Muscle layer of duodenum (tissue), 2 donors: ENCODE measurements at regions not wholly inside any gene's neighbourhood (a gene's known extent, or its start where the extent isn't known, plus 50 kb on each side); places are given as distances from the start of the nearest gene placed in this dataset.
A peak's percentile ranks its signal among the peaks of the same experiment; 100 is the strongest.

Experiments used
- H3K27ac ChIP-seq: one replicate; pipeline ENCODE4 v1.7.0; 2013; ENCODE audit warnings: mild to moderate bottlenecking, low read length
- H3K27me3 ChIP-seq: one replicate; pipeline ENCODE4 v1.7.0; 2013; ENCODE audit warnings: low read depth, mild to moderate bottlenecking, control low read depth, low read length
- H3K36me3 ChIP-seq, 2 donors: one replicate each; pipeline ENCODE4 v1.7.0; 2013; ENCODE audit warnings: low read length in 2 of 2, control low read depth in 1 of 2, mild to moderate bottlenecking in 1 of 2; ENCODE audit not compliant: insufficient read depth in 2 of 2, control insufficient read depth in 1 of 2
- H3K4me1 ChIP-seq, 2 donors: one replicate each; pipeline ENCODE4 v1.7.0; 2013; ENCODE audit warnings: low read length in 2 of 2, mild to moderate bottlenecking in 2 of 2, control low read depth in 1 of 2, moderate library complexity in 1 of 2; ENCODE audit not compliant: insufficient read depth in 2 of 2, control insufficient read depth in 1 of 2
- H3K4me3 ChIP-seq, 2 donors: one replicate each; pipeline ENCODE4 v1.7.0; 2013; ENCODE audit warnings: low read length in 2 of 2, low read depth in 1 of 2, mild to moderate bottlenecking in 1 of 2
- H3K9me3 ChIP-seq, 2 donors: one replicate each; pipeline ENCODE4 v1.7.0; 2013; ENCODE audit warnings: low read length in 2 of 2, control low read depth in 1 of 2, mild to moderate bottlenecking in 1 of 2; ENCODE audit not compliant: control insufficient read depth in 1 of 2
- donor health status: healthy.

DNA sequence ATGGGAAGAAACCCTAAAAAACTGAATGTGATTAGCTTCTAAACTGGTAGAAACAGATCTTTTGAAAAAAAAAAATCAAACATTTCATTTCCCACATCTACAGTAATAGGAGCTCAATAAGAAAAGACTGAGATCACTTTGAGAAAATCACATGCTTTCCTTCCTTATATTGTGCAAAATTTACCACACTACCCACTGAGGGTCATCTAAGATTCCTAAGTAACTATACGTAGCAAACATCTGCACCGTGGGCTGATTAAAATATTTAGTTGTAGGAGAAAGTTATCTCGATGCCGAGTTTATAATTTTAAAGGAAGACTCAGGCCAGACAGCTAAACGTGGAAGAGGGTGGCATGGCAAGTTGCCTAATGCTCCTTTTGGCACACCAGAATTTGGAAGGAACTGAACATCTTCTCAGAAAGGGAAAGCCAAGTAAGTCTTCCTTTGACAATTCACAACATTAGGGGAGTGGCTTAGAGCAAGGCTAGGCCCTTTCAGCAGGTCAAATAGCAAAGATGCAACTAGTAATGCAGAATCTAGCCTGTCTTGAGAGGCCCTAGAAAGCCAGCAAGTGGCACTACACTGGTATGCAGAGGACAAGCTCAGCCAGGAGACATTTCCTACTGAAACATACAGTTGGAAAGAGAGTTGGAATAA lies 128.0 kb downstream of the TMA16 start:
- H3K36me3 ChIP-seq = no peaks in the 10 kb centered on the region
- peak overlapping the region; percentile 16 for H3K27ac ChIP-seq
- no peak overlapping the region for H3K4me3 ChIP-seq
- no peaks in the 10 kb centered on the region for H3K4me1 ChIP-seq
- no peaks in the 10 kb centered on the region for H3K9me3 ChIP-seq
- H3K27me3 ChIP-seq = no peaks in the 10 kb centered on the region

GRCh38 chr4:163623787-163624186 lies 129.3 kb downstream of the TMA16 start:
- Histone ChIP-seq H3K4me3 (no peak overlapping the region), H3K4me1 (no peaks in the 10 kb centered on the region), H3K36me3 (no peaks in the 10 kb centered on the region), H3K27ac (no peak overlapping the region), H3K27me3 (no peaks in the 10 kb centered on the region), H3K9me3 (no peaks in the 10 kb centered on the region)

- Histone ChIP-seq H3K4me3 (no peak overlapping the region), H3K27ac (no peak overlapping the region), H3K36me3 (no peaks in the 10 kb centered on the region), H3K4me1 (no peaks in the 10 kb centered on the region), H3K9me3 (no peaks in the 10 kb centered on the region), H3K27me3 (no peaks in the 10 kb centered on the region)
Measured at GRCh38 chr4:163624727-163625126, 130.2 kb downstream of the TMA16 start.

DNA sequence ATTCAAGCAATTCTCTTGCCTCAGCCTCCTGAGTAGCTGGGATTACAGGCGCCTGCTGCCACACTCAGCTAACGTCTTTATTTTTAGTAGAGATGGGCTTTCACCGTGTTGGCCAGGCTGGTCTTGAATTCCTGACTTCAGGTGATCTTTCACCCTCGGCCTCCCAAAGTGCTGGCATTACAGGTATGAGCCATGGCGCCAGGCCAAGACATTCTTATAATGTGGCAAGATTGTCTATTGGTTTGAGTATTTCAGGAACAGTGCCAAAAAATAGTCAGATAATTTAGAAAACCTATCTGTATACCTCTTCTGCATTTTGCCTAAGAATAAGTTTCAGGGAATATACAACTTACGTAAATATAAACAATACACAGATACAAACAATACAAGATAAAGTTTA lies 136.8 kb downstream of the TMA16 start:
- Histone ChIP-seq H3K27me3 (no peaks in the 10 kb centered on the region), H3K36me3 (no peaks in the 10 kb centered on the region), H3K4me3 (no peak overlapping the region), H3K9me3 (no peaks in the 10 kb centered on the region), H3K27ac (no peak overlapping the region), H3K4me1 (no peaks in the 10 kb centered on the region)

DNA sequence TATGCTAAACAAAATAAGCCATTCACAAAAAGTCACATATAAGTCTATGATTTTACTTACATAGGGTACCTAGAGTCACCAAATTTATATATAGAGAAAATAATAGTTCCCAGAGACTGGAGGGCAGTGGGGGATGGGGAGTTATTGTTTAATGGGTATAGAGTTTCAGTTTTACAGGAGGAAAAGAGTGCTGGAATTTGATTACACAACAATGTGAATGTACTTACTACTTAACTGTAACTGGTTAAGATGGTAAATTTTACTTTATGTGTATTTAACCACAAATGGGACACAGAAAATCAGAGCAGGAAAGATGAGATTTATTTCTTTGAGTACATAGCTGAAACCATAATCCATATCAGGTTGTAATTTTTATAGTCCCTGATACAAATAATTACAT lies 144.4 kb downstream of the TMA16 start:
- Histone ChIP-seq H3K9me3 (no peaks in the 10 kb centered on the region), H3K27ac (no peak overlapping the region), H3K4me1 (no peaks in the 10 kb centered on the region), H3K4me3 (no peak overlapping the region), H3K36me3 (no peaks in the 10 kb centered on the region), H3K27me3 (no peaks in the 10 kb centered on the region)

DNA sequence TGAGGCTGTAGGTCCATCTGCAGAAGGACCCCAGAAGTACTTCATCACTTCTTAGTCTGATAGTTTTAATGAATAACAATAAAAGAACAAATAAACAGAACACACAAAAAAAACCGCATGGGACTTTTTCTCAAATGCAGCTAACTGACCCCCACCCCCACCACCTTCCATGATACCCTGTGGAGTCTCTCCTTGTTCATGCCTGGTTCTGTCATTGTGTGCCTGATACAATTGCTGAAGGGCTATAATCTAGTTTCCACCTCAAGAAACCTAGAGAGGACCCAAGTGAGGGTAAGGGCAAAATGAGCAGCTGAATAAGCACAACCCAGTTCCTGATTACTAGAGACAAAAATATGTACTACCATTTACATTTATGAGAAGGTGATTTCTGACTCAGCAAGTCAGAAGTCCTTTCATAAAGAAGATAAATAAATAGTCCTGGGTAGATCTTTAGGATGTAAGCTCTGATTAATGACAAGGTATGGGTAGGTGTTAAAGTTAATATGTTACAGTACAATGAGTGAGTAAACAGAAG lies 155.1 kb downstream of the TMA16 start:
- H3K4me1 ChIP-seq = no peaks in the 10 kb centered on the region
- no peaks in the 10 kb centered on the region for H3K36me3 ChIP-seq
- no peak overlapping the region for H3K4me3 ChIP-seq
- no peak overlapping the region for H3K27ac ChIP-seq
- H3K27me3 ChIP-seq = no peaks in the 10 kb centered on the region
- H3K9me3 ChIP-seq = peaks cover 6 to 13% of the 10 kb centered on the region in 2 donors

- Histone ChIP-seq H3K4me1 (no peaks in the 10 kb centered on the region), H3K4me3 (no peak overlapping the region), H3K36me3 (no peaks in the 10 kb centered on the region), H3K27me3 (no peaks in the 10 kb centered on the region), H3K27ac (no peak overlapping the region), H3K9me3 (peaks cover 0 to 4% of the 10 kb centered on the region in 2 donors)
Measured at GRCh38 chr4:163651761-163652160, 157.3 kb downstream of the TMA16 start.

- Histone ChIP-seq H3K27ac (no peak overlapping the region), H3K4me1 (no peaks in the 10 kb centered on the region), H3K4me3 (no peak overlapping the region), H3K27me3 (no peaks in the 10 kb centered on the region), H3K36me3 (no peaks in the 10 kb centered on the region), H3K9me3 (peaks cover 0 to 4% of the 10 kb centered on the region in 2 donors)
Measured at GRCh38 chr4:163654621-163655020, 160.1 kb downstream of the TMA16 start.

DNA sequence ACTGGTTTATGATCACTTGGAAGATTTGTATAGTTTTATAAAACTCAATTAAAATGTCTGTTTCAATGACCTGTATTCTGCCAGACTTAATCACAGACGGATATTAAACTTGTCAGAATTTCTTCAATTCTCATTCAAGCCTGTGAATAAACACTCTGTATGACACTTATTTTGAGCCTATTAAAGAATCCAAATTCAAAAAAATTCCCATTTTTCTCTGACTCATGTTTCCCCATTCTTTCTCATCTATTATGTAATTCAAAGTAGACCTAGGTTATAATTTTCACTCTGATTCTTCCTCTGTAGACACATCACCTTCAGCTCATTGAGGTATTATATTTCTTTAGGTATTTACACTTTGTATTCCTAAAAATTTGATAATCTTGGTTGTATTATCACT lies 166.1 kb downstream of the TMA16 start:
- Histone ChIP-seq H3K9me3 (peaks cover 0 to 4% of the 10 kb centered on the region in 2 donors), H3K4me1 (no peaks in the 10 kb centered on the region), H3K36me3 (no peaks in the 10 kb centered on the region), H3K27me3 (no peaks in the 10 kb centered on the region), H3K27ac (no peak overlapping the region), H3K4me3 (no peak overlapping the region)

- H3K36me3 ChIP-seq = no peaks in the 10 kb centered on the region
- H3K27ac ChIP-seq = no peak overlapping the region
- H3K4me3 ChIP-seq = no peak overlapping the region
- H3K4me1 ChIP-seq = no peaks in the 10 kb centered on the region
- no peaks in the 10 kb centered on the region for H3K27me3 ChIP-seq
- H3K9me3 ChIP-seq = peaks cover 0 to 2% of the 10 kb centered on the region in 2 donors
Measured at GRCh38 chr4:163662768-163663167, 168.3 kb downstream of the TMA16 start.

DNA sequence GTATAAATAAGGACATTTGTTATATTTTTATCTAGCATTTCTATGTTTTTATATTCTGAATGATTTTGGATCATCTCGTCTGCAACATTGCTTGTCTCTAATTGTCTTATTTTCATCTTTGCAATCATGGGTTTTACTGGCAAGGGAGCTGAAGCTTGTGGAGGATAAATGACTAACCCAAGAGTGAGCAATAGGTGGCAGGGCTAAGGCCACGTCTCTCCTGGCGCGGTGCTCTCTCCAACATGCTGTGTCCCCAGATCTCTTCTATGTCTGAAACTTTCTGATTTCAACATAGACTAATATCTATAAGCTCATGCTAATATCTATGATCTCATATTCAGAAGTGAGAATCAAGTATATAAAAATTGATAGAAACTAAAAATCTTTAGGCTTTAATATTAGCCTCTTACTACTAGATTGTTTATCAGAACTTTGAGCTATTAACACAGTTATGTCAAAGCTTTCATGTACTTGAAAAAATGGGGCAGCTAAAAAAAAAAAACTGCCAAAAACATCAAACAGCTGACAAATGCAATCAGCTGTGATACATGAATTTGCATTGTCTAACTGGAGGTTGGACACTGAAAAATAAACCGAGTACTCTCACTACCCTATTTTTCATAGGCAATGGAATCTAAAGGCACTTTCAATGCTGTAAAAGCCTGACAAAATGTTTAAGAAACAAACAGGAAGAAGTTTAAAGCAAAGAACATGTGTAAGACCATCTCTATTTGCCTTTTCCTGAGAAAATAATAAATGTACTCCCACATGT lies 169.2 kb downstream of the TMA16 start:
- no peak overlapping the region for H3K27ac ChIP-seq

More for the DNA sequence above, 169.2 kb downstream of the TMA16 start:
- Histone ChIP-seq H3K27me3 (no peaks in the 10 kb centered on the region), H3K4me3 (no peak overlapping the region), H3K4me1 (no peaks in the 10 kb centered on the region), H3K36me3 (no peaks in the 10 kb centered on the region), H3K9me3 (no peaks in the 10 kb centered on the region)
